ENCODE measurements at regions not wholly inside any gene's neighbourhood (a gene's known extent, or its start where the extent isn't known, plus 50 kb on each side); places are given as distances from the start of the nearest gene placed in this dataset.

GRCh38 chr22:49528420-49528720 lies 299.3 kb downstream of the BRD1 start:
- TF ChIP-seq EZH2phosphoT487 (conservative IDR thresholded peaks at IDR 0.05; ENCODE audit: low read length) (no peak), CTCF (IDR thresholded peaks at IDR 0.05; ENCODE audit: insufficient read depth, low read length, poor library complexity, severe bottlenecking) (no peak)
- no peak overlapping the region for H3K4me2 ChIP-seq (ENCODE audit: low read depth, low read length, poor library complexity, severe bottlenecking)
- H3K27ac ChIP-seq (ENCODE audit: low read depth, low read length) = no peak overlapping the region
- H3K4me3 ChIP-seq (ENCODE audit: insufficient read depth, low read length, poor library complexity, severe bottlenecking) = no peak overlapping the region
- H3K9me2 ChIP-seq (replicated peaks; ENCODE audit: insufficient read depth, low read length) = no peaks in the 10 kb centered on the region
- H2AFZ ChIP-seq (ENCODE audit: low read depth, low read length, severe bottlenecking) = no peak overlapping the region
- H3K36me3 ChIP-seq (ENCODE audit: low read length) = no peaks in the 10 kb centered on the region
- H3K9me3 ChIP-seq (ENCODE audit: insufficient read depth, low read length) = no peaks in the 10 kb centered on the region
- H3K27me3 ChIP-seq (ENCODE audit: low read length) = no peaks in the 10 kb centered on the region
- no peaks in the 10 kb centered on the region for H3K79me2 ChIP-seq (ENCODE audit: insufficient read depth, low read length)
- H3F3A ChIP-seq (ENCODE audit: insufficient read depth) = no peaks in the 10 kb centered on the region
- no peaks in the 10 kb centered on the region for H4K20me1 ChIP-seq (ENCODE audit: low read depth, low read length)
- H3K9ac ChIP-seq (ENCODE audit: low read length) = no peak overlapping the region

- Histone ChIP-seq H3K27me3 (ENCODE audit: low read length) (no peaks in the 10 kb centered on the region), H3K79me2 (ENCODE audit: insufficient read depth, low read length) (no peaks in the 10 kb centered on the region), H3K36me3 (ENCODE audit: low read length) (no peaks in the 10 kb centered on the region), H3K4me3 (ENCODE audit: insufficient read depth, low read length, poor library complexity, severe bottlenecking) (no peak overlapping the region), H2AFZ (ENCODE audit: low read depth, low read length, severe bottlenecking) (no peak overlapping the region), H3K27ac (ENCODE audit: low read depth, low read length) (no peak overlapping the region), H3K9me3 (ENCODE audit: insufficient read depth, low read length) (no peaks in the 10 kb centered on the region), H3K4me2 (ENCODE audit: low read depth, low read length, poor library complexity, severe bottlenecking) (no peak overlapping the region), H3F3A (ENCODE audit: insufficient read depth) (no peaks in the 10 kb centered on the region), H4K20me1 (ENCODE audit: low read depth, low read length) (no peaks in the 10 kb centered on the region), H3K9ac (ENCODE audit: low read length) (no peak overlapping the region), H3K9me2 (replicated peaks; ENCODE audit: insufficient read depth, low read length) (no peaks in the 10 kb centered on the region)
- TF ChIP-seq CTCF (IDR thresholded peaks at IDR 0.05; ENCODE audit: insufficient read depth, low read length, poor library complexity, severe bottlenecking) (no peak), EZH2phosphoT487 (conservative IDR thresholded peaks at IDR 0.05; ENCODE audit: low read length) (no peak)
Measured at GRCh38 chr22:49527611-49528419, 299.9 kb downstream of the BRD1 start.

GRCh38 chr22:49525801-49526535 lies 301.7 kb downstream of the BRD1 start:
- H3K27ac ChIP-seq (ENCODE audit: low read depth, low read length) = no peak overlapping the region
- H3F3A ChIP-seq (ENCODE audit: insufficient read depth) = no peaks in the 10 kb centered on the region
- no peak overlapping the region for H2AFZ ChIP-seq (ENCODE audit: low read depth, low read length, severe bottlenecking)
- H3K4me2 ChIP-seq (ENCODE audit: low read depth, low read length, poor library complexity, severe bottlenecking) = no peak overlapping the region
- no peaks in the 10 kb centered on the region for H3K27me3 ChIP-seq (ENCODE audit: low read length)
- no peaks in the 10 kb centered on the region for H3K36me3 ChIP-seq (ENCODE audit: low read length)
- H3K9ac ChIP-seq (ENCODE audit: low read length) = no peak overlapping the region
- H4K20me1 ChIP-seq (ENCODE audit: low read depth, low read length) = no peaks in the 10 kb centered on the region
- TF ChIP-seq CTCF (IDR thresholded peaks at IDR 0.05; ENCODE audit: insufficient read depth, low read length, poor library complexity, severe bottlenecking) (no peak), EZH2phosphoT487 (conservative IDR thresholded peaks at IDR 0.05; ENCODE audit: low read length) (no peak)
- H3K9me3 ChIP-seq (ENCODE audit: insufficient read depth, low read length) = no peaks in the 10 kb centered on the region
- H3K79me2 ChIP-seq (ENCODE audit: insufficient read depth, low read length) = no peaks in the 10 kb centered on the region
- no peaks in the 10 kb centered on the region for H3K9me2 ChIP-seq (replicated peaks; ENCODE audit: insufficient read depth, low read length)
- no peak overlapping the region for H3K4me3 ChIP-seq (ENCODE audit: insufficient read depth, low read length, poor library complexity, severe bottlenecking)
